Ishikawa (cell line): ENCODE measurements at regions not wholly inside any gene's neighbourhood (a gene's known extent, or its start where the extent isn't known, plus 50 kb on each side); places are given as distances from the start of the nearest gene placed in this dataset.

Experiments
- CEBPB ChIP-seq: IDR thresholded peaks from 2 replicates; pipeline ENCODE4 v1.6.1; 2012
- CREB1 ChIP-seq: IDR thresholded peaks from 2 replicates; pipeline ENCODE4 v1.6.1; 2012; ENCODE audit warnings: low read depth
- EGR1 ChIP-seq: IDR thresholded peaks from 2 replicates; pipeline ENCODE4 v1.6.1; 2012
- EP300 ChIP-seq: IDR thresholded peaks from 2 replicates; pipeline ENCODE4 v1.6.1; 2012; ENCODE audit warnings: borderline replicate concordance
- FOXM1 ChIP-seq: IDR thresholded peaks from 2 replicates; pipeline ENCODE4 v1.6.1; 2012; ENCODE audit warnings: low read depth, borderline replicate concordance
- MAX ChIP-seq: IDR thresholded peaks from 2 replicates; pipeline ENCODE4 v1.6.1; 2012
- NFIC ChIP-seq: IDR thresholded peaks from 2 replicates; pipeline ENCODE4 v1.6.1; 2012
- RAD21 ChIP-seq: IDR thresholded peaks from 2 replicates; pipeline ENCODE4 v1.6.1; 2012; ENCODE audit warnings: low read depth
- REST ChIP-seq: IDR thresholded peaks from 2 replicates; pipeline ENCODE4 v1.6.1; 2012; ENCODE audit warnings: low read depth, mild to moderate bottlenecking
- TAF1 ChIP-seq: IDR thresholded peaks from 2 replicates; pipeline ENCODE4 v1.6.1; 2012; ENCODE audit warnings: low read depth, mild to moderate bottlenecking
- TCF12 ChIP-seq: IDR thresholded peaks from 2 replicates; pipeline ENCODE4 v1.6.1; 2012; ENCODE audit warnings: low read depth
- TEAD4 ChIP-seq: IDR thresholded peaks from 2 replicates; pipeline ENCODE4 v1.6.1; 2012
- USF1 ChIP-seq: IDR thresholded peaks from 2 replicates; pipeline ENCODE4 v1.6.1; 2012
- YY1 ChIP-seq: IDR thresholded peaks from 2 replicates; pipeline ENCODE4 v1.6.1; 2012; ENCODE audit warnings: low read depth
- ZBTB7A ChIP-seq: IDR thresholded peaks from 2 replicates; pipeline ENCODE4 v1.6.1; 2012; ENCODE audit warnings: low read depth

GRCh38 chr6:23642849-23643248 lies 483.2 kb upstream of the NRSN1 start:
- TF ChIP-seq TCF12 (no peak), REST (no peak), CEBPB (no peak), MAX (no peak), NFIC (no peak), TAF1 (no peak), RAD21 (no peak), EGR1 (no peak), CREB1 (no peak), EP300 (no peak)

GRCh38 chr6:23647045-23647444 lies 479.0 kb upstream of the NRSN1 start:
- no peak for TF ChIP-seq TEAD4
- no peak for TF ChIP-seq REST
- no peak for TF ChIP-seq NFIC
- no peak for TF ChIP-seq YY1
- no peak for TF ChIP-seq EGR1
- TF ChIP-seq TAF1, result no peak
- TF ChIP-seq TCF12, result no peak
- no peak for TF ChIP-seq CEBPB
- no peak for TF ChIP-seq MAX
- TF ChIP-seq FOXM1, result no peak
- TF ChIP-seq USF1, result no peak
- TF ChIP-seq RAD21, result no peak
- TF ChIP-seq CREB1, result no peak
- TF ChIP-seq ZBTB7A, result no peak

- TF ChIP-seq EP300 (no peak), ZBTB7A (no peak), NFIC (no peak), CEBPB (no peak), REST (no peak), YY1 (no peak), TAF1 (no peak), USF1 (no peak)
These were observed 475.3 kb upstream of the NRSN1 start for GRCh38 chr6:23650676-23651075.

GRCh38 chr6:23654745-23655144 lies 471.3 kb upstream of the NRSN1 start:
- TF ChIP-seq YY1, result no peak
- TF ChIP-seq EP300, result no peak
- TF ChIP-seq USF1, result no peak
- no peak for TF ChIP-seq TCF12
- no peak for TF ChIP-seq MAX
- no peak for TF ChIP-seq FOXM1
- no peak for TF ChIP-seq ZBTB7A
- TF ChIP-seq TEAD4, result no peak
- no peak for TF ChIP-seq RAD21
- no peak for TF ChIP-seq CREB1
- no peak for TF ChIP-seq TAF1
